SU-DHL-6 (cell line): ENCODE measurements at regions not wholly inside any gene's neighbourhood (a gene's known extent, or its start where the extent isn't known, plus 50 kb on each side); places are given as distances from the start of the nearest gene placed in this dataset.

Experiments
- H2AFZ ChIP-seq: fragments of 200-600 bp; sonication (generic); 2 replicates; pipeline ENCODE4 v1.6.1; 2014; ENCODE audit warnings: low read depth, mild to moderate bottlenecking, moderate library complexity, mixed read lengths, antibody characterized with exemption, low read length; ENCODE audit not compliant: severe bottlenecking
- H3F3A ChIP-seq: fragments of 200-600 bp; shearing (Covaris generic); 2 replicates; pipeline ENCODE4 v1.6.0; 2016; ENCODE audit warnings: antibody characterized with exemption, mild to moderate bottlenecking; ENCODE audit not compliant: insufficient read depth
- H3K27ac ChIP-seq: fragments of 200-600 bp; sonication (generic); 2 replicates; pipeline ENCODE4 v1.5.1; 2016; ENCODE audit warnings: low read depth, mild to moderate bottlenecking, low read length, moderate library complexity, mixed read lengths
- H3K27me3 ChIP-seq: fragments of 200-600 bp; sonication (generic), shearing (Covaris generic); 2 replicates; pipeline ENCODE4 v1.6.0; 2014; ENCODE audit warnings: mild to moderate bottlenecking, low read length
- H3K36me3 ChIP-seq: fragments of 200-600 bp; sonication (generic); 2 replicates; pipeline ENCODE4 v1.6.1; 2014; ENCODE audit warnings: mild to moderate bottlenecking, low read length, mixed read lengths
- H3K4me2 ChIP-seq: fragments of 300-600, 200-600 bp; shearing (Covaris generic), sonication (generic); 2 replicates; pipeline ENCODE4 v1.6.0; 2014; ENCODE audit warnings: low read length, low read depth, mild to moderate bottlenecking; ENCODE audit not compliant: poor library complexity, severe bottlenecking
- H3K4me3 ChIP-seq: fragments of 200-600 bp; sonication (generic); 2 replicates; pipeline ENCODE4 v1.5.1; 2014; ENCODE audit warnings: antibody characterized with exemption, low read length, mild to moderate bottlenecking, mixed read lengths; ENCODE audit not compliant: insufficient read depth, poor library complexity, severe bottlenecking
- H3K79me2 ChIP-seq: fragments of 200-600 bp; sonication (generic); 2 replicates; pipeline ENCODE4 v1.6.1; 2014; ENCODE audit warnings: mild to moderate bottlenecking, low read length, moderate library complexity; ENCODE audit not compliant: insufficient read depth
- H3K9ac ChIP-seq: fragments of 200-600 bp; sonication (generic); 2 replicates; pipeline ENCODE4 v1.7.0; 2014; ENCODE audit warnings: mild to moderate bottlenecking, low read length
- H3K9me2 ChIP-seq: fragments of 200-600 bp; sonication (generic); replicated peaks from 2 replicates; pipeline ENCODE4 v1.6.1; 2014; ENCODE audit warnings: low read length; ENCODE audit not compliant: insufficient read depth
- H3K9me3 ChIP-seq: fragments of 200-600 bp; sonication (generic); 2 replicates; pipeline ENCODE4 v1.6.1; 2014; ENCODE audit warnings: low read length, mixed read lengths; ENCODE audit not compliant: insufficient read depth
- H4K20me1 ChIP-seq: fragments of 200-600 bp; sonication (generic); 2 replicates; pipeline ENCODE4 v1.6.1; 2014; ENCODE audit warnings: low read depth, mild to moderate bottlenecking, antibody characterized with exemption, low read length, moderate library complexity, mixed read lengths
- EZH2phosphoT487 ChIP-seq: fragments of 200-600 bp; sonication (generic), shearing (Covaris generic); conservative IDR thresholded peaks from 2 replicates; pipeline ENCODE4 v1.6.1; 2018; ENCODE audit warnings: mild to moderate bottlenecking, antibody characterized with exemption, low read length, moderate library complexity, mixed read lengths
- TF ChIP-seq, protein P1 (sequence below): fragments of 200-600 bp; sonication (generic); IDR thresholded peaks from one replicate; pipeline ENCODE4 v1.5.1; 2017; ENCODE audit warnings: antibody characterized with exemption, mild to moderate bottlenecking, low read length, moderate library complexity; ENCODE audit not compliant: insufficient read depth, poor library complexity, severe bottlenecking

DNA sequence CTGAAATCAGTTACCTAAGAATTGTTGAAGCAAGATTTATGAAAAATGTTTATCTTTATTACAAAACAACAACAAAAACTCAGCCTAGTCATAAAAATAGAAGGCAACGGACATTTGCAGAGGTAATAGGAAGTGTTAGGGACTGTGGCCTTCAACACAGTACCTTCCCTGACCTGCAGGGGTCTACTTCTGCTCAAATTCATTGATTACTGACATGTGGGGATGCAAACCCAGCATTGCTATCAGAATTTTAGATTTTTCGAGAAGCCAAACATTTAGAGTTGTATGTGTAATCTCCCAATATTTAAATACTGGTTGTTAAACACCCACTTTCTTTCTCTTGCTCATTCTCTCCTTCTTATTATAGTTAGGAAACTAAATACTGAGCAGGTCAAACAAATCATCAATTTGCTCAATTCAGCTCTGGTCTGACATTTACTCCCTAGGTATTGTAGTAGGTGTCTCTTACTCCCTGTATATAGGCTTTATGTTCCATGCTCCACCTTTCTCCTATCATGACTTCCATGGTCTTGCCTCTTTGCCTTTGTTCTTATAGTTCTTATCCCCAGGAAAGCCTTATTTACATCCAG is 198.5 kb downstream of the UBE2E3 start:
- H4K20me1 ChIP-seq, result no peaks in the 10 kb centered on the region
- H3K9ac ChIP-seq, result no peak overlapping the region
- H3K27me3 ChIP-seq, result no peaks in the 10 kb centered on the region
- H3F3A ChIP-seq, result no peaks in the 10 kb centered on the region
- no peaks in the 10 kb centered on the region for H3K36me3 ChIP-seq
- no peak overlapping the region for H3K4me3 ChIP-seq
- H3K4me2 ChIP-seq, result no peak overlapping the region
- no peaks in the 10 kb centered on the region for H3K9me3 ChIP-seq
- H3K27ac ChIP-seq, result no peak overlapping the region
- H3K9me2 ChIP-seq, result no peaks in the 10 kb centered on the region
- peak overlapping the region; percentile 56 for H2AFZ ChIP-seq
- TF ChIP-seq, protein P1, sequence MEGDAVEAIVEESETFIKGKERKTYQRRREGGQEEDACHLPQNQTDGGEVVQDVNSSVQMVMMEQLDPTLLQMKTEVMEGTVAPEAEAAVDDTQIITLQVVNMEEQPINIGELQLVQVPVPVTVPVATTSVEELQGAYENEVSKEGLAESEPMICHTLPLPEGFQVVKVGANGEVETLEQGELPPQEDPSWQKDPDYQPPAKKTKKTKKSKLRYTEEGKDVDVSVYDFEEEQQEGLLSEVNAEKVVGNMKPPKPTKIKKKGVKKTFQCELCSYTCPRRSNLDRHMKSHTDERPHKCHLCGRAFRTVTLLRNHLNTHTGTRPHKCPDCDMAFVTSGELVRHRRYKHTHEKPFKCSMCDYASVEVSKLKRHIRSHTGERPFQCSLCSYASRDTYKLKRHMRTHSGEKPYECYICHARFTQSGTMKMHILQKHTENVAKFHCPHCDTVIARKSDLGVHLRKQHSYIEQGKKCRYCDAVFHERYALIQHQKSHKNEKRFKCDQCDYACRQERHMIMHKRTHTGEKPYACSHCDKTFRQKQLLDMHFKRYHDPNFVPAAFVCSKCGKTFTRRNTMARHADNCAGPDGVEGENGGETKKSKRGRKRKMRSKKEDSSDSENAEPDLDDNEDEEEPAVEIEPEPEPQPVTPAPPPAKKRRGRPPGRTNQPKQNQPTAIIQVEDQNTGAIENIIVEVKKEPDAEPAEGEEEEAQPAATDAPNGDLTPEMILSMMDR, result peak; percentile 20
- no peak for TF ChIP-seq EZH2phosphoT487
- H3K79me2 ChIP-seq, result no peaks in the 10 kb centered on the region

DNA sequence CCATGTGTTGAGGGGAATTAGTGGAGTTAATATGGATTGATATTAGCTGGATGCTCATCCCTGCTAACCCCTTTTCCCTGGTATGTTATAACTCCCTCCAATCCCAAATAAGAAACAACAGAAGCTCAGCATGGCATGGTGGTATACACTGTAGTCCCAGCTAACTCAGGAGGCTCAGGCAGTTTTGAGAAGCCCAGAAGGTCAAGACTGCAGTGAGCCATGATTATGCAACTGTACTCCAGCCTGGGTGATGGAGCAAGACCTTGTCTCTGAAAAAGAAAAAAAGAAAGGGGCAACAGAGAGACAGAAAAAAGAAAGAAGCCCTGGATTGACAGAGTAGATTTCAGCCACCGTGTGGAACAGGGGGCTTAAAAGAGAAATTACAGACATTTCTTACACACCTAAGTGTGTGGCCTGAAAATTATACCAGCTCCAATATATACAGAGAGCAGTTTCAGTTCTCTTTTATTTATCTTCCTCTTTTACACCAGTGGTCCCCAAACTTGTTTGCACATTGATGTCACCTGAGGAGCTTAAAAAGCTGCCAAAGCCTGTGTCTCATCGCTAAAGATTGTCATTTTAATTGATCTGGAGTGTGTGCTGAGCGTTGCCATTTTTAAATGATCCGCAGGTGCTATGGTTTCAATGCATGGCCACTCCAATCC is 203.6 kb downstream of the UBE2E3 start:
- no peaks in the 10 kb centered on the region for H3F3A ChIP-seq

DNA sequence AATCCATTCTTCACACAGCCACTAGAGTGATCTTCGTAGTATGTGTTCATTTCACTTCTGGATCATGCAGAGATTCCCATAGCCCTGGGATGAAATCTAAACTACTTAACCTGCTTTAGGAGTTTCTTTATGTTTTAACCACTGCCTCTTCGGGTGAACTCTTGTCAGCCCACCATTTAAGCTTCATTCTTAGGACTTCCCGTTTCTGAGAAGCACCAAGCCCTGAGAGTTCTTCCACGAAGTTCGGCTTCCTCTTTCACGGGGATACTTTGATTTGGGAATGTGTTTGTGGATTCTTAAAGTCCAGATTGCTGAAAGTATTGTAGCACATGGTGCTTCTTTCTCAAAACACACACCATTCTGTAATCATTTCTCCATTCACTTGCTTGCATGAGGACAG is 205.0 kb downstream of the UBE2E3 start:
- H3K4me3 ChIP-seq, result no peak overlapping the region
- H4K20me1 ChIP-seq, result no peaks in the 10 kb centered on the region
- H3K36me3 ChIP-seq, result no peaks in the 10 kb centered on the region
- H3K9me2 ChIP-seq, result no peaks in the 10 kb centered on the region
- no peak for TF ChIP-seq EZH2phosphoT487
- TF ChIP-seq, protein P1, result no peak
- H3K27ac ChIP-seq, result no peak overlapping the region
- no peaks in the 10 kb centered on the region for H3K27me3 ChIP-seq
- no peaks in the 10 kb centered on the region for H3F3A ChIP-seq
- H3K9ac ChIP-seq, result no peak overlapping the region
- H3K79me2 ChIP-seq, result no peaks in the 10 kb centered on the region
- no peak overlapping the region for H3K4me2 ChIP-seq
- no peaks in the 10 kb centered on the region for H3K9me3 ChIP-seq
- no peak overlapping the region for H2AFZ ChIP-seq

More for the DNA sequence above, 203.6 kb downstream of the UBE2E3 start:
- Histone ChIP-seq H3K4me2 (peak overlapping the region; percentile 35), H2AFZ (peak overlapping the region; percentile 34), H3K27ac (peak overlapping the region; percentile 18; the same call in 1 of the 2 replicates), H3K9me3 (no peaks in the 10 kb centered on the region), H4K20me1 (no peaks in the 10 kb centered on the region), H3K9ac (no peak overlapping the region), H3K79me2 (no peaks in the 10 kb centered on the region), H3K9me2 (no peaks in the 10 kb centered on the region), H3K36me3 (no peaks in the 10 kb centered on the region), H3K27me3 (no peaks in the 10 kb centered on the region), H3K4me3 (no peak overlapping the region)
- TF ChIP-seq EZH2phosphoT487, result no peak
- TF ChIP-seq, protein P1, result no peak
